NCI-H345 treated with DMSO at 0.1 percent for 48 hours (cell line): ENCODE measurements at regions not wholly inside any gene's neighbourhood (a gene's known extent, or its start where the extent isn't known, plus 50 kb on each side); places are given as distances from the start of the nearest gene placed in this dataset.

Experiments
- DNase-seq: peaks from one replicate; lab custom pipeline; 2025; ENCODE audit not compliant: unreplicated experiment; lab: John Stamatoyannopoulos, UW

DNA sequence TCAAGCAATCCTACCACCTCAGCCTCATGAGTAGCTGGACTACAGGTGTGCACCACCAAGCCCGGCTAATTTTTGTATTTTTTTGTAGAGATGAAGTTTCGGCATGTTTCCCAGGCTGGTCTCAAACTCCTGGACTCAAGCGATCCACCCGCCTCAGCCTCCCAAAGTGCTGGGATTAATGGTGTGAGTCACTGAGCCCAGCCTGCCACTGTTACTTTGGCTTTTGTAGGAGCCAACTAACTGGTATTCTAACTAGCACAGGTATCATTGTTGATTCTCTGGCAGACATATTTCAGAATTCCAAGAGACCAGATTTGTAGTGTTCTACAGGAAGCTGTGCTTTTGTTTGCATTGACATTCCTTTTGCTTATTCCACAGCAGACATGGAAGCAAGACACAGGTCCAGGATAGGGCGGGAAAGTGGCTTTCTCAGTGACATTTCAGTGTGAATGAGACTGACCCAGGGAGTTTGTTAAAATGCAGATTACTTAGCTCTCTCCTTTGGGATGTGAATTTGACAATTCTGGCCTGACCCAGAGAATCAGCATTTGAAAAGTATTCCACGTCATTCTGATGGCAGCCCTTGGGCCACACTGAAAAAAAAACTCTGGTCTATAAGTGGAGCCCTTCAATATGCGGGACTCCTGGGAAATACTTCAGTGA, 52.2 kb upstream of the PAX6 start:
- no peak for DNase-seq

DNA sequence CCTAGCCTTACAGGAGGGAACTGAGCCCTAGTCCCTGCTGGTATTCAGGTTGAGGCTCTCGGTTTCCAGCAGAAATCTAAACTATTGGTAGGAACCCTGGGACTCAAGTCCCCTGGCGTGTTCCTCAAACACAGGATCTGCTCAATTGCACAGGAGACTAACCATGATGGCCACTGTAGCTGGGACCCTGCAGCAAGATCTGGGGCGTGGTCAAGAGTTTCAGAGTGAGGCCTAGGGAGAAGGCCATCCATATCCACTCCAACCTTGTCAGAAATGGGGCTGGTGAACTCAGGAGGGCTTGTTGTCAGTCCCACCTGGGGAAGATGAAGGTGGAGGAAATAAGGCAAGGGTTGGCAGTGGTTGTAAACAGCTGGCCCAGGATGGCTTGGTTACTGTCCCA, 49.9 kb upstream of the PAX6 start:
- no peak for DNase-seq
